Stimulated activated naive CD8-positive, alpha-beta T cell treated with anti-CD3 and anti-CD28 coated beads, Interleukin-15, Interleukin-2, amounts not matched to agents 100 ng/mL and 50 ng/mL, for 24 hours (primary cell): ENCODE measurements at regions not wholly inside any gene's neighbourhood (a gene's known extent, or its start where the extent isn't known, plus 50 kb on each side); places are given as distances from the start of the nearest gene placed in this dataset.
A peak's percentile ranks its signal among the peaks of the same experiment; 100 is the strongest.

Experiments
- H3K27ac Mint-ChIP-seq: one replicate; pipeline ENCODE4 v1.8.0; 2021; ENCODE audit warnings: mild to moderate bottlenecking, mixed read lengths
- H3K27me3 Mint-ChIP-seq: one replicate; pipeline ENCODE4 v1.8.0; 2021; ENCODE audit warnings: mixed read lengths
- H3K36me3 Mint-ChIP-seq: one replicate; pipeline ENCODE4 v1.8.0; 2021; ENCODE audit warnings: low read depth, mixed read lengths
- H3K4me1 Mint-ChIP-seq: one replicate; pipeline ENCODE4 v1.8.0; 2021; ENCODE audit warnings: low read depth, mixed read lengths
- H3K4me3 Mint-ChIP-seq: one replicate; pipeline ENCODE4 v1.8.0; 2021; ENCODE audit warnings: mild to moderate bottlenecking, mixed read lengths
- H3K9me3 Mint-ChIP-seq: one replicate; pipeline ENCODE4 v1.8.0; 2021; ENCODE audit warnings: mixed read lengths

DNA sequence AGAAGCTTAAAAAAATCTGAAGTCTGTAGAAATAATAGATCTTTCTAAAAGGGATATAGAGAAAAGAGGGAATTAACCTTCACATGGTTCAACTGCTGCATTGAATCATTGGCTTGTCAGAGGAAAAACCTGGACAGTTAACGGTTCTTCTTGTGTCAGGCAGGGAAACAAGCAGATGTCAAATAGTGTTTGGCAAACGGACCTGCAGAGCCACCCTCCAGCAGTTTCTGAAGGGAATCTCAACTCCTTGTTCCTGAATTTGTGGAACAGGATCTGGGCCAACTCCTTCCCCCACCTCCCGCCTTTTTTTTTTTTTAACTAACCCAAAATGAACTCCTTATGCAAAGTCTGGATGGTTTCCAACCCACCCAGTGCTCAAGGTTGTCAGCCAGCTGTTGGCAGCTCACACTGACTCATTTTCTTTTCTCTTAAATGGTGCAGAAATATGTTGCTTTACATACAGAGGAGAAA lies 187.3 kb downstream of the CAND1 start:
- Mint-ChIP-seq H3K36me3 (peaks cover 5% of the 10 kb centered on the region), H3K4me1 (peaks cover 24% of the 10 kb centered on the region), H3K4me3 (no peak overlapping the region), H3K27me3 (peaks cover 31% of the 10 kb centered on the region), H3K27ac (no peak overlapping the region), H3K9me3 (peaks cover 12% of the 10 kb centered on the region)

DNA sequence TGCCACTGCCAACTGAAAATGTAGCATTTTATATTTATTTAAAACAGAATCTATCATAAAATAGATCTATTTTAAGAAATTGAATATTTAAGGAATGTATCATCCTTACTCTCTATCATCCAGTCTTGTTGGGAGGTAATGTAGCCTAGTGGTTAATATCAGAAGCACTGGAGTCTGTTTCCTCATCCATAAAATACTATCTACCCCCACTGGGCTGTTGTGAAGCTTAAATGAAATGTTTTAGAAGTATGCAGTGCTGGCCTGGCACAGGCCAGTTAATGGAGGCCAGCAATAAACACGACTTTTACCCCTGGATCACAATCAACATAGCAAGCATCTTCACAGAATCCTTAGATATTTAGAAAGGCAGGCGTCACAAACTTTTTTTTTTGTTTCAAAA lies 188.0 kb downstream of the CAND1 start:
- Mint-ChIP-seq H3K9me3 (peaks cover 8% of the 10 kb centered on the region), H3K4me3 (no peak overlapping the region), H3K27ac (no peak overlapping the region), H3K4me1 (peaks cover 18% of the 10 kb centered on the region), H3K27me3 (peaks cover 31% of the 10 kb centered on the region), H3K36me3 (peaks cover under 1% of the 10 kb centered on the region)

GRCh38 chr12:67457778-67458665 lies 188.9 kb downstream of the CAND1 start:
- H3K9me3 Mint-ChIP-seq = peaks cover 2% of the 10 kb centered on the region
- H3K27ac Mint-ChIP-seq = no peak overlapping the region
- H3K27me3 Mint-ChIP-seq = peaks cover 31% of the 10 kb centered on the region
- no peaks in the 10 kb centered on the region for H3K36me3 Mint-ChIP-seq
- no peak overlapping the region for H3K4me3 Mint-ChIP-seq
- H3K4me1 Mint-ChIP-seq = peaks cover 9% of the 10 kb centered on the region

DNA sequence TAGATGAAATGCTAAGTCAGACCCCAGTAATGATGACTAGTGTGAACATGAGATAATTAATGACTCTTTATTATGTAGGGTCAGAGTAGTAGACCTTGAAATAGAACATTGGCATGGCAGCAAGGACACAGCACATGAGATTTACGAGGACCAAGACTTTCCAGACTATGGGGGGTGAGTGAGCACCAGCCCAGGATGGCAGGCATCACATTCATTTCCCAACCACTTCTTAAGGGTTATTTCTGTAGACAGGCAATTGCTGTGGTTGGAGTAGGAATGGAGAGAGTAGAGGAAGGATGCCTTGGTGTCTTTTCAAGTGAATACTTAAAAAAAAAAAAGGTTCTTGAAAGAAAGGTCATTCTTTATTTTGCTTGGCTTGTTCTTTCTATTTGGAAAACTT lies 189.4 kb upstream of the DYRK2 start:
- Mint-ChIP-seq H3K9me3 (no peaks in the 10 kb centered on the region), H3K4me1 (peaks cover 6% of the 10 kb centered on the region), H3K4me3 (no peak overlapping the region), H3K27me3 (peaks cover 27% of the 10 kb centered on the region), H3K36me3 (no peaks in the 10 kb centered on the region), H3K27ac (no peak overlapping the region)

DNA sequence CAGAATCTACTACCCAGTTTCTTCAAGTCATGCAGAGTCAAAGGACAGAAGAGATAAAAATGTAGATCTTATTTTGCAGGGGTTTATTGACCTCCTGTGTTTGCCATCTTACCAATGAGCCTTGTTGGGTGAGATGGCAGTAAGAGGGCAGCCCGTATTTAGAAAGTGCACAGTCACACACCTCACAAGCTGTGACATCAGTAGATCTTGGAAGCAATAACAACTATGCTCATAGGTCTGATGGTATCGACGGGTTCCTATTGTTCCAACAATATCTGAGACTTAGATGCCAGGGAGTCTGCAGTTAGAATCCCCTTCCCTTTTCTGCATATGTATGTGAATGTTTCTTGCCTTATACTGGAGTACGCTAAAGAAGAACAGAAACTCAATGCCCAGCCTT lies 189.0 kb upstream of the DYRK2 start:
- H3K9me3 Mint-ChIP-seq = no peaks in the 10 kb centered on the region
- no peak overlapping the region for H3K4me3 Mint-ChIP-seq
- H3K27me3 Mint-ChIP-seq = peaks cover 24% of the 10 kb centered on the region
- H3K27ac Mint-ChIP-seq = no peak overlapping the region
- H3K4me1 Mint-ChIP-seq = peaks cover 6% of the 10 kb centered on the region
- no peaks in the 10 kb centered on the region for H3K36me3 Mint-ChIP-seq

GRCh38 chr12:67460388-67460787 lies 188.2 kb upstream of the DYRK2 start:
- no peak overlapping the region for H3K27ac Mint-ChIP-seq
- H3K9me3 Mint-ChIP-seq = no peaks in the 10 kb centered on the region
- H3K36me3 Mint-ChIP-seq = no peaks in the 10 kb centered on the region
- H3K27me3 Mint-ChIP-seq = peaks cover 20% of the 10 kb centered on the region
- no peak overlapping the region for H3K4me3 Mint-ChIP-seq
- peaks cover 6% of the 10 kb centered on the region for H3K4me1 Mint-ChIP-seq

DNA sequence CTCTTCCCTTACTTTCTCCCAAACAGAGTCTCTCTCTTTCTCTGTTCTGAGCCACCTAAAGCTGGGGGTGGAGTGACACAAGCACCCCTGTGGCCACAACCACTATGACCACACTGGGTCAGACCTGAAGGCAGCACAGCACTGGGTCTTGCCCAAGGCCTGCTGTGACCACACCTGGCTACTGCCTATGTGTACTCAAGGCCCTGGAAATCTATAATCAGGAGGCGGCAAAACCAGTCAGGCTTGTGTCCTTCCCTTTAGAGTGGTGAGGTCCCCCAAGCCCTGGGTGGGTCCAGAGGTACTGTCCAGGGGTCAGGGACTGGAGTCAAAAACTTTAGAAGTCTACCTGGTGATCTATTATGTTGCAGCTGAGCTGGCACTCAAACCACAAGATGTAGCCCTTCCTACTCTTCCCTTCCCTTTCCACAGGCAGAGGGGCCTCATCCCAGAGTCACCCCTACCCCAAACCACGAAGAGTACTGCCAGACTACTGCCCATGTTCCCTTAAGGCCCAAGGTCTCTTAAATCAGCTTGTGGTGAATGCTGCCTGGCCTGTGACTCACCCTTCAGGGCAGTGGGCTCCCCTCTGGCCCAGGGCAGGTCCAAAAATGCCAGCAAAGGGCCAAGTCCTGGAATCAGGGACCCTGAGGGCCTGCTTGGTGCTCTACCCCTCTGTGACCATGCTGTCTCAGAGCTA lies 179.8 kb upstream of the DYRK2 start:
- H3K27me3 Mint-ChIP-seq = no peaks in the 10 kb centered on the region
- H3K9me3 Mint-ChIP-seq = peaks cover 18% of the 10 kb centered on the region
- H3K36me3 Mint-ChIP-seq = peaks cover 5% of the 10 kb centered on the region
- no peak overlapping the region for H3K27ac Mint-ChIP-seq
- no peak overlapping the region for H3K4me3 Mint-ChIP-seq
- peaks cover 5% of the 10 kb centered on the region for H3K4me1 Mint-ChIP-seq

DNA sequence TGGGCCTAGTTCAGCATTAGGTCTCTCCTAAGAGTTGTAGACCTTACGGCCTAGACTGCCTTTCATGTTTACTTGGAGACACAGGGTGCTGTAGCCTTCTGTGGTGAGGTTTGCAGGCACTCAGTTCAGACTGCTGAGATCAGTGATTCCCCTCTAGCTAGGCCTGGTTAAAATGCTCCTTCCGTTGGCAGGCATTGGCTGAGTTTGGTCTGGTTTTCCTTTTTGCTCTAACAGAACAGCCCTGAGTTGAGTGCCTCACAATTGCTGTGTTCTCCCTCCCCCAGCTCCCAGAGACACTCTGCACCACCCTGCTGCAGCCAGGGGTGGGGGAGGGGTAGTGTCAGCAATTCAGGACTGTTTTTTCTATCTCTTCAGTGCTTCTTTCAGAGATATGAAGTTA lies 178.9 kb upstream of the DYRK2 start:
- Mint-ChIP-seq H3K4me3 (no peak overlapping the region), H3K36me3 (peaks cover 5% of the 10 kb centered on the region), H3K4me1 (peaks cover 5% of the 10 kb centered on the region), H3K27me3 (no peaks in the 10 kb centered on the region), H3K27ac (no peak overlapping the region), H3K9me3 (peaks cover 18% of the 10 kb centered on the region)

DNA sequence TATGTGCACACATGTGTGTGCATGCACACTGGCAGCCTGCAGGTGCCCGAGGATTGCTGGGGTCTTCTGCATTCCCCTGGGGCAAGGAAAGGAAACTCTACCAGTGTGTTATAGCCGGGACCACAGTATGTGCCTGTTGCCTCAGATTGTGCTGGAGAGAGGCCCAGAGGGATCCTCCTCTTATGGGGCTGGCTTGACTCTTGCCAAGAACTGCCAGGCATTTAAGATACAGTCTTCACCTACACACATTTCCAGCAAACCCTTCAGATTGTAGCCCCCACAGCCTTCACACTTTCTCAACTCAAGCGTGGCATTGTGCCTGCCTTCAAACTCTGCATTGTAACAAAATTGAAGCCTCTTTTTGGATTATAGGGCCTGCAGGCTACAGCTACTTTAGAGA lies 176.7 kb upstream of the DYRK2 start:
- no peaks in the 10 kb centered on the region for H3K27me3 Mint-ChIP-seq
- H3K9me3 Mint-ChIP-seq = peaks cover 12% of the 10 kb centered on the region
- no peak overlapping the region for H3K27ac Mint-ChIP-seq
- peaks cover under 1% of the 10 kb centered on the region for H3K36me3 Mint-ChIP-seq
- H3K4me1 Mint-ChIP-seq = peaks cover 5% of the 10 kb centered on the region
- no peak overlapping the region for H3K4me3 Mint-ChIP-seq

DNA sequence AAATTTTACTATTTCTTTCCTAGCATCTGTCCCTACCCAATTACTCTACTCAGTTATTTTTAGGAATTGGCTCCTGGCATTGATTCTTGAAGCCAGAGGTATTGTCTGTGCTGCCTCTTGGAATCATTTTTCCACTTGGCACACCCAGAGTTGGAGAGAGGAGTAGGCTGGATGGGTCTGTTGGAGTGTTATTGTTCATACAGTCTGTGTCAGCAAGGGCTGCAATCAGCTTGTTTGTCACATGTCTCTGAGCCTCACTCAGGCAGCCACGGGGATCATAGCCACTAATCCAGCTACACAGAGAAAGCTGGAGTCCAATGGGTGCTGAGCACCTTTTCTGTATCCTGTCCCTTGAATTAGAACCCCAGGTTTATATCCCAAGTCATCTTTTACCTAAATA lies 176.0 kb upstream of the DYRK2 start:
- Mint-ChIP-seq H3K4me3 (no peak overlapping the region), H3K27ac (no peak overlapping the region), H3K36me3 (no peaks in the 10 kb centered on the region), H3K4me1 (peaks cover 5% of the 10 kb centered on the region), H3K9me3 (peaks cover 5% of the 10 kb centered on the region), H3K27me3 (no peaks in the 10 kb centered on the region)

GRCh38 chr12:67474934-67475620 lies 173.5 kb upstream of the DYRK2 start:
- Mint-ChIP-seq H3K4me1 (no peaks in the 10 kb centered on the region), H3K9me3 (no peaks in the 10 kb centered on the region), H3K36me3 (no peaks in the 10 kb centered on the region), H3K27me3 (no peaks in the 10 kb centered on the region), H3K27ac (no peak overlapping the region), H3K4me3 (no peak overlapping the region)

GRCh38 chr12:67475725-67476124 lies 172.8 kb upstream of the DYRK2 start:
- Mint-ChIP-seq H3K9me3 (no peaks in the 10 kb centered on the region), H3K4me3 (no peak overlapping the region), H3K27ac (no peak overlapping the region), H3K4me1 (no peaks in the 10 kb centered on the region), H3K27me3 (no peaks in the 10 kb centered on the region), H3K36me3 (no peaks in the 10 kb centered on the region)

DNA sequence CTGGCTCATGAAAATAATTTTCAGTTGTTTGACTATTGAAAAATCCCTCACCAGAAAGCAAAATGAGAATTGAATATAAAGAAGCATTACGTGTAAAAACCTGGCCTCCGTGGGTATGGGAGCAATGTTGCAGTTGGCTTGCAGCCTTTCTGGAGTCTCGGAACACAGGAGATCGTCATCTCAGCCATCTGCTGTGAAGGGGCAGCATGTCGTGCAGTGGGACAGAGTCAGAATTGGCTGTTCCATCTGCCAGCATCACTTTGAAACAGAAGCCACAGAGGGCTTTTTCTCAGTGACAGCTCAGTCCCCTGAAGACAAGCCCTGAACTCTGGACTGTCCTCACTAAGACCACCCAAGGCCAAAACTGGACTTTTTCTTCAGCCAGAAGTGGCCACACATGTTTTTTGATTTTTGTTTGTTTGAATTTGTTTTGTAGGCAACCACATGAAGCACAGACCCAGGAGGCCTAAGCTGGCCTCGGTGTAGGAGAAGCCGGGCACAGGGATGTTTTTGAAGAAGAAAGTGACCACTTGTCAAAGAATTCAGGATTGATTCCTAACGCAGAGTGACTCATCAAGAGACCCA lies 170.8 kb upstream of the DYRK2 start:
- no peaks in the 10 kb centered on the region for H3K27me3 Mint-ChIP-seq
- H3K9me3 Mint-ChIP-seq = no peaks in the 10 kb centered on the region
- no peaks in the 10 kb centered on the region for H3K36me3 Mint-ChIP-seq
- H3K4me3 Mint-ChIP-seq = no peak overlapping the region
- peaks cover 7% of the 10 kb centered on the region for H3K4me1 Mint-ChIP-seq
- no peak overlapping the region for H3K27ac Mint-ChIP-seq

- peaks cover 5% of the 10 kb centered on the region for H3K9me3 Mint-ChIP-seq
- no peak overlapping the region for H3K4me3 Mint-ChIP-seq
- H3K4me1 Mint-ChIP-seq = peaks cover 39% of the 10 kb centered on the region
- peak overlapping the region; percentile 61 for H3K27ac Mint-ChIP-seq
- peaks cover 8% of the 10 kb centered on the region for H3K36me3 Mint-ChIP-seq
- H3K27me3 Mint-ChIP-seq = no peaks in the 10 kb centered on the region
Measured at GRCh38 chr12:67482751-67483661, 165.5 kb upstream of the DYRK2 start.
